ENCODE measurements at regions not wholly inside any gene's neighbourhood (a gene's known extent, or its start where the extent isn't known, plus 50 kb on each side); places are given as distances from the start of the nearest gene placed in this dataset.

GRCh38 chr2:45320956-45321355, 290.1 kb downstream of the SRBD1 start:
- no peaks in the 10 kb centered on the region for H3K27me3 ChIP-seq (ENCODE audit: insufficient read depth, low read depth, low read length)
- H3F3A ChIP-seq (ENCODE audit: insufficient read depth, low read length, poor library complexity, severe bottlenecking) = no peaks in the 10 kb centered on the region
- no peak for TF ChIP-seq REST (IDR thresholded peaks at IDR 0.05; ENCODE audit: borderline replicate concordance)
- TF ChIP-seq EP300 (conservative IDR thresholded peaks at IDR 0.05; ENCODE audit: poor library complexity, severe bottlenecking) = no peak
- TF ChIP-seq EZH2 (IDR thresholded peaks at IDR 0.05; ENCODE audit: borderline replicate concordance, insufficient read depth, low read length, poor library complexity, severe bottlenecking) = no peak
- no peak for TF ChIP-seq CTCF (IDR thresholded peaks at IDR 0.05; ENCODE audit: poor library complexity, severe bottlenecking)
- TF ChIP-seq TAF1 (IDR thresholded peaks at IDR 0.05; ENCODE audit: low read depth) = no peak
- TF ChIP-seq SMC3 (conservative IDR thresholded peaks at IDR 0.05; ENCODE audit: poor library complexity) = no peak
- no peak for TF ChIP-seq RAD21 (conservative IDR thresholded peaks at IDR 0.05)
- TF ChIP-seq MXI1 (conservative IDR thresholded peaks at IDR 0.05; ENCODE audit: poor library complexity, severe bottlenecking) = no peak
- no peak for TF ChIP-seq POLR2AphosphoS5 (IDR thresholded peaks at IDR 0.05)
- no peaks in the 10 kb centered on the region for H4K20me1 ChIP-seq (ENCODE audit: insufficient read depth)
- no peaks in the 10 kb centered on the region for H3K79me2 ChIP-seq (replicated peaks; ENCODE audit: insufficient read depth, low read length)
- no peaks in the 10 kb centered on the region for H3K9me2 ChIP-seq (ENCODE audit: insufficient read depth, low read length)
- H3K36me3 ChIP-seq (ENCODE audit: insufficient read depth, low read length) = no peaks in the 10 kb centered on the region
- H3K27ac ChIP-seq (ENCODE audit: low read length) = no peak overlapping the region
- H2AFZ ChIP-seq (ENCODE audit: low read depth, low read length) = no peak overlapping the region
- H3K9me3 ChIP-seq (ENCODE audit: low read length) = peaks cover 4% of the 10 kb centered on the region
- H3K4me2 ChIP-seq (ENCODE audit: low read length) = no peak overlapping the region
- H3K4me3 ChIP-seq (ENCODE audit: low read length) = no peak overlapping the region
- H3K9ac ChIP-seq (ENCODE audit: low read length) = no peak overlapping the region

- H3K27ac ChIP-seq (ENCODE audit: low read length) = no peak overlapping the region
Observed at GRCh38 chr2:45319683-45320455, 291.2 kb downstream of the SRBD1 start.

More at GRCh38 chr2:45319683-45320455, 291.2 kb downstream of the SRBD1 start:
- Histone ChIP-seq H3K27me3 (ENCODE audit: insufficient read depth, low read depth, low read length) (no peaks in the 10 kb centered on the region), H2AFZ (ENCODE audit: low read depth, low read length) (no peak overlapping the region), H3K9me3 (ENCODE audit: low read length) (peaks cover 4% of the 10 kb centered on the region), H4K20me1 (ENCODE audit: insufficient read depth) (no peaks in the 10 kb centered on the region), H3F3A (ENCODE audit: insufficient read depth, low read length, poor library complexity, severe bottlenecking) (no peaks in the 10 kb centered on the region), H3K9me2 (ENCODE audit: insufficient read depth, low read length) (no peaks in the 10 kb centered on the region), H3K36me3 (ENCODE audit: insufficient read depth, low read length) (no peaks in the 10 kb centered on the region), H3K4me2 (ENCODE audit: low read length) (no peak overlapping the region), H3K9ac (ENCODE audit: low read length) (no peak overlapping the region), H3K4me3 (ENCODE audit: low read length) (no peak overlapping the region), H3K79me2 (replicated peaks; ENCODE audit: insufficient read depth, low read length) (no peaks in the 10 kb centered on the region)
- TF ChIP-seq RAD21 (conservative IDR thresholded peaks at IDR 0.05) (no peak), SMC3 (conservative IDR thresholded peaks at IDR 0.05; ENCODE audit: poor library complexity) (no peak), MXI1 (conservative IDR thresholded peaks at IDR 0.05; ENCODE audit: poor library complexity, severe bottlenecking) (no peak), CTCF (IDR thresholded peaks at IDR 0.05; ENCODE audit: poor library complexity, severe bottlenecking) (no peak), REST (IDR thresholded peaks at IDR 0.05; ENCODE audit: borderline replicate concordance) (no peak), EZH2 (IDR thresholded peaks at IDR 0.05; ENCODE audit: borderline replicate concordance, insufficient read depth, low read length, poor library complexity, severe bottlenecking) (no peak), POLR2AphosphoS5 (IDR thresholded peaks at IDR 0.05) (no peak), EP300 (conservative IDR thresholded peaks at IDR 0.05; ENCODE audit: poor library complexity, severe bottlenecking) (no peak), TAF1 (IDR thresholded peaks at IDR 0.05; ENCODE audit: low read depth) (no peak)
